H1 (cell line): ENCODE measurements at regions not wholly inside any gene's neighbourhood (a gene's known extent, or its start where the extent isn't known, plus 50 kb on each side); places are given as distances from the start of the nearest gene placed in this dataset.

Experiments used
- BRCA1 ChIP-seq: IDR thresholded peaks from 2 replicates; pipeline ENCODE4 v1.6.1; 2012; ENCODE audit warnings: low read depth, low read length, improper control_type of control experiment
- CEBPB ChIP-seq: IDR thresholded peaks from 2 replicates; pipeline ENCODE4 v1.6.1; 2012; ENCODE audit warnings: low read depth, low read length
- CHD7 ChIP-seq: fragments of 300-600 bp; sonication (generic); IDR thresholded peaks from 2 replicates; pipeline ENCODE4 v1.7.1; 2012; ENCODE audit warnings: low read length, moderate library complexity, mild to moderate bottlenecking, inconsistent platforms; ENCODE audit not compliant: insufficient replicate concordance
- CTBP2 ChIP-seq: IDR thresholded peaks from 2 replicates; pipeline ENCODE4 v1.7.0; 2011; ENCODE audit warnings: borderline replicate concordance, mild to moderate bottlenecking, moderate library complexity, mixed read lengths, low read length; ENCODE audit not compliant: insufficient read depth, insufficient read length
- FOSL1 ChIP-seq: IDR thresholded peaks from 2 replicates; pipeline ENCODE4 v1.6.1; 2011; ENCODE audit warnings: mild to moderate bottlenecking, low read depth, low read length, moderate library complexity; ENCODE audit not compliant: insufficient read depth
- POLR2AphosphoS5 ChIP-seq: IDR thresholded peaks from 2 replicates; pipeline ENCODE4 v1.6.1; 2011; ENCODE audit warnings: low read depth, low read length
- POU5F1 ChIP-seq: IDR thresholded peaks from 2 replicates; pipeline ENCODE4 v1.6.1; 2011; ENCODE audit warnings: low read depth, mild to moderate bottlenecking, low read length, moderate library complexity
- SIX5 ChIP-seq: IDR thresholded peaks from 2 replicates; pipeline ENCODE4 v1.6.1; 2011; ENCODE audit warnings: mild to moderate bottlenecking, low read depth, low read length

- no peak for TF ChIP-seq CHD7
- TF ChIP-seq POLR2AphosphoS5, result no peak
- TF ChIP-seq CEBPB, result no peak
- TF ChIP-seq FOSL1, result no peak
- no peak for TF ChIP-seq BRCA1
- TF ChIP-seq SIX5, result no peak
- TF ChIP-seq CTBP2, result no peak
- no peak for TF ChIP-seq POU5F1
Observed at GRCh38 chr3:152893647-152894046, 58.7 kb downstream of the P2RY1 start (continued).
